ENCODE measurements at regions not wholly inside any gene's neighbourhood (a gene's known extent, or its start where the extent isn't known, plus 50 kb on each side); places are given as distances from the start of the nearest gene placed in this dataset.

DNA sequence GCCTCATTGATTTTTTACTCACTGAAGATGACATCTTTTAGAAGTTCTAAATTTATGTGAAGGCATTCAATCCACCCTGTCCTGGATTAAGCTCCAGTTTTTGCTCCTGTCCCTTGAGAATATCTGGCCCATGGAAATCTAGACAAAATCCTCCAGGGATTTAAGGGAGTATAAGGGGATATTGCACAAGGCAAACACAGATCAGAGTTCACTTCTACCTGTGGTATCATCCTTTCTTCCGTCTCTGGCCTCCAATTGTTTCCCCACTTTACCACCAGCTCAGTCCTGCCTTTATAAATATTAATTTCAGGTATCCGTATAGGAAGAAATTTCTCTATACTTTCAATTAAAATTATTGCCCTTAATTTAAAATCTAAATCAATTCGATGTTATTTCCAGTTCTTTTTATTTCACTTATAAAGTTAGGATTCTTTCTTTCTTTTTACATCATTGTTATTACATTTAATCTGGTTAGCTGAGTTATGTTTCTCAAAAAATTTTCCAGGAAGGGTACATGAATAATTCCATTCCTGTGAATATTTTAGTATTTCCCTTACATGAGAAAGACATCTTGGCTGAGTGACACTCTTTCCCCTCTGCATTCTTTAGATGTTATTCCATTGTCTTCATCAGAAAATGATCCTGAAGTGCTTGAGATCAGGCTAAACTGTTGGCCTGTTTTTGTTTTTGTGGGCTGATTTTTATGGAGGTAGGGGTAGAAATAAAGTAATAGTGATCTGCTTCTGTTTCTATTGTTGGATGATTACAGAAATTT is 194.3 kb upstream of the MAP3K1 start:
- H3K27ac ChIP-seq, result no peak overlapping the region
- TF ChIP-seq ZFX (IDR thresholded peaks at IDR 0.05; ENCODE audit: borderline replicate concordance), result no peak
- TF ChIP-seq, protein P1, sequence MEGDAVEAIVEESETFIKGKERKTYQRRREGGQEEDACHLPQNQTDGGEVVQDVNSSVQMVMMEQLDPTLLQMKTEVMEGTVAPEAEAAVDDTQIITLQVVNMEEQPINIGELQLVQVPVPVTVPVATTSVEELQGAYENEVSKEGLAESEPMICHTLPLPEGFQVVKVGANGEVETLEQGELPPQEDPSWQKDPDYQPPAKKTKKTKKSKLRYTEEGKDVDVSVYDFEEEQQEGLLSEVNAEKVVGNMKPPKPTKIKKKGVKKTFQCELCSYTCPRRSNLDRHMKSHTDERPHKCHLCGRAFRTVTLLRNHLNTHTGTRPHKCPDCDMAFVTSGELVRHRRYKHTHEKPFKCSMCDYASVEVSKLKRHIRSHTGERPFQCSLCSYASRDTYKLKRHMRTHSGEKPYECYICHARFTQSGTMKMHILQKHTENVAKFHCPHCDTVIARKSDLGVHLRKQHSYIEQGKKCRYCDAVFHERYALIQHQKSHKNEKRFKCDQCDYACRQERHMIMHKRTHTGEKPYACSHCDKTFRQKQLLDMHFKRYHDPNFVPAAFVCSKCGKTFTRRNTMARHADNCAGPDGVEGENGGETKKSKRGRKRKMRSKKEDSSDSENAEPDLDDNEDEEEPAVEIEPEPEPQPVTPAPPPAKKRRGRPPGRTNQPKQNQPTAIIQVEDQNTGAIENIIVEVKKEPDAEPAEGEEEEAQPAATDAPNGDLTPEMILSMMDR (IDR thresholded peaks at IDR 0.05), result no peak

- TF ChIP-seq, protein P1 (IDR thresholded peaks at IDR 0.05), result no peak
- TF ChIP-seq ZFX (IDR thresholded peaks at IDR 0.05; ENCODE audit: borderline replicate concordance), result no peak
- no peak overlapping the region for H3K27ac ChIP-seq
Measured at GRCh38 chr5:56617998-56618397, 197.4 kb upstream of the MAP3K1 start.

DNA sequence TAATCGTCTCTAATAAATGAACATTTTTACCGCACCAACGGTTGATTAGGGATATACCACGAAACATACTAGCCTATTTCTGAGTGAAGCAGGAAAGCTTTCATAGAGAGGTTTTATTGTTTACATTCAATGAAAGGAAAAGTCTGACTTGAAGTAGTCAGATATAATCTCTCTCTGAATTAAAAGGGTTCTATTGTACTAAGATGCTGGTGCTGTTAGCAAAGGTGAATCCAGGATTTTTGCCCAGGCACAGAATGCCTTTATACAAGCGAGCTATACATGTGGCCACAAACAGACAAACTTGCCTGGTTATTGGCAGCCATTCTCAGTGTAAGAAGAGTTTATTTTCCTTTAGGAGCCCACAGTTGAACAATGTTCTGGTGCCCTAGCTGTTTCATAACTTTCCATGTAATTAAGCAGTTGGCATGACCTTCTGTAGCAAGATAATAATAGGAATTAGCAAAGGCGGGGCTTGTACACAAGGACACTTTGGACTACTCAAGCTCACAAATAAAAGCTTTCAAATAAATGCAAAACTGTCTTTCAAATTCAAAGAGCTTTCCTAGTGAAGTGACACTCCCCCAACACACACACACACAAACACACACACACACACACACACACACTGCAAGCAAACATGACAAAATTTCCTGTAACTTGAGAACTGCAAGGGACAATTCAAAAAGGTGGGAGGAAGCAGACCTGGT is 198.7 kb upstream of the MAP3K1 start:
- no peak for TF ChIP-seq ZFX (IDR thresholded peaks at IDR 0.05; ENCODE audit: borderline replicate concordance)
- TF ChIP-seq, protein P1 (IDR thresholded peaks at IDR 0.05), result no peak
- peak overlapping the region; percentile 44 for H3K27ac ChIP-seq

DNA sequence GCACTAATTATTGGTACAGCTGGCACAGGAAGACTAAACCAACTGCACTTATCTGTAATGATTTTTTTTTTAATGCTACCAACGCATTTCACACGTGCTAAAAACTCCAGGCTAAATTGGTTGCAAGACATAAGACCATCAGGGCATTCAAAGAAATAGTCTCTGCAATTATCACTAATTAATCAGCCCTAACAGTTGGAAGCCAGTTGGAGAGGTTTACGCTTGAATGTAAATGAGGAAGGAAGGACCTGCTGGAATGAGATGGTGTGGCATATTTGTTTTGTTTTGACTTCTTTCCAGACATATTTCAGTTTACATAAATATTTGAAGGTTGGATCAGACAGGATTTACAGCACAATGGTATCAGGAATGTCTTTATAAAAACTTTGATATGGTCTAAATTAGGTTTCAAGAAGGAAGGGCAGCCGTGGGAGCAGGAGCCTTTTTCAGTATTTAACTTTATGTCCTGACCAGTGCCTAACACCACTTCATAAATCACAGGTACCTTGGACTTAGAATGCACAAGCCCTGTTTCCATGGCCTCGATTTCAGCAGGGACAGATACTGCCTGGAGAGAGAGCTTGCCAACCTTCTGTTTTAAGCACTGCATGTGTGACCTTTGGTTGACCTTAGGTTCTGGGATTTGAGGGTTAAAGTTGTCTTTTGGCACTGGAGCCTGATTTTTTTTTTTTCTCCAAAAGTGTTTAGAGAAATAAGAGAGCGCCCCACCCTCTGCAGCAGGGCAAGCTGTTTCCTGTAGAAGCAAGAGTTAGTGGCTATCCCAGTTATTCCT is 199.8 kb upstream of the MAP3K1 start:
- peak overlapping the region; percentile 44; the same call in 1 of the 2 replicates for H3K27ac ChIP-seq
- TF ChIP-seq, protein P1 (IDR thresholded peaks at IDR 0.05), result no peak
- no peak for TF ChIP-seq ZFX (IDR thresholded peaks at IDR 0.05; ENCODE audit: borderline replicate concordance)

DNA sequence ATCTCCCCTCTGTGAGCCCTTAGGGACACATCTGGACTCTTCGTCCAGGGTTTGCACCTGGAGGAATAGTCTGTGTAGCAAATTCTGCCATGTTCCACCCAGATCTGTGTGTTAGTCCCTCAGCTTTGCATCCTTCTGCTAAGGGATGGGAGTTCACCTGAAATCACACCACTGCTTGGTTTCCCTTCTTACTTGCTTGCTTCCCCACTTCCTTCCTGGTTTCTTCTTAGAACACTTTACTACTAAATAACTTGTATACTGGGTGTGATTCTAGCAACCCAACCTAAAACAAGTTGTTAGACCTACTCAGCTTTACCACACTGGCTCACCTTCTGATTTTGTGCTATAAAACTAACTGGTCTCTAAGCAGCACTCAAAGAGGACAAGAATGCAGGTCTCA is 202.6 kb upstream of the MAP3K1 start:
- no peak overlapping the region for H3K27ac ChIP-seq
- TF ChIP-seq, protein P1 (IDR thresholded peaks at IDR 0.05), result no peak
- TF ChIP-seq ZFX (IDR thresholded peaks at IDR 0.05; ENCODE audit: borderline replicate concordance), result no peak

GRCh38 chr5:56612353-56612752 is 203.0 kb upstream of the MAP3K1 start:
- H3K27ac ChIP-seq, result no peak overlapping the region
- no peak for TF ChIP-seq ZFX (IDR thresholded peaks at IDR 0.05; ENCODE audit: borderline replicate concordance)
- TF ChIP-seq, protein P1 (IDR thresholded peaks at IDR 0.05), result no peak
